ENCODE measurements at regions not wholly inside any gene's neighbourhood (a gene's known extent, or its start where the extent isn't known, plus 50 kb on each side); places are given as distances from the start of the nearest gene placed in this dataset.

DNA sequence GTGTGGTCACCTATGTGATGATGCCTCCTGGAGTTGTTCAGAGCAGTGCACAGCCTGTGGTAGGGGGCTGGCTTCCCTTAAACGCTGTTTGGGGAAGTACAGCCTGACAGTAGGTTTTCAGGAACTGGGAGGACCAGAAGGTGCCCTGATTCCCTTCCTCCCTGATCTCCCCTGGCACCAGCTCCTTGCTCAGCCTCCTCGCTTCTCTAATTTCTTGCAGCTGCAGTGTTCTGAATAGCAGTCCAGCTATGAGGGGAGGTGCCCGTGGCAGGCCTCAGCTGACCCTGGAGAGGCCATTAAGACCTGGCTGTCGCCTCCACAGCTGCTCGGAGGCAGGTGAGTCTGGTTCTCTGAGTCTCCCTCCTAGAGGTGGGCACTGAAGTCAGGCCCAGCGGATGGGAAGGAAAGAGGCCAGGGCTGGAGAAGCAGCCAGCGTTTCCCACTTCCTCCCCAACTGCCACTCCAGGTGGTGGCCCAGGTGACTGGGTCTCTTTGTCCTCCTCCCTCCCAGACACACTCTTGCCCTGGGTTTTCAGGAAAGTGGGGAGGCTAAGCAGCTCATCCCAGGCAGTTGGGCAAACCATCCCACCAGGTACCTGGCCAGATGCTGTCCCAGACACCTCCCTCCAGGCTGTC lies 52.0 kb upstream of the RPL11 start:
- DNase-seq (ENCODE audit: low read depth in 2 of 2), result no peak

DNA sequence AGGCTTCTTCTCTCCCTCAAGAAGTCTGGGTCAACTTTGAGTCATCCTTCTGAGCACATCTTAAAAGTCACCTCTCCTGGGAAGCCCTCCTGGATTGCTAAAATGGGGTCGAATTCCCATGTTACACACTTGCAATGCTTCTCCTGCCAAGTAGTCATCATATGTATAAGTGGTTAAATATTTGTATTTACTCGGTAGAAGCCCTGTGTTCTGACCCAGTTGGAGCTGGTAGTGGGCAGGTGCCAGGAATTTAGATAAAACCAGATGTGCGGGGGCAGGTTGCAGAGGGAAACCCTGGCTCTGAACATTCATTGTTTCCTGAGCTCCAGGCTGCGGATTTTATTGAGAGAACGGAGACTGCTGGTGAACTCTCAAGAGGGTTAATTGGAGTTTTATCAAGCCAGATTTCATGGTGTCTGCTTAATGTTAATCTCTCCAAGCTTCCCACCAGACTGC lies 52.8 kb upstream of the RPL11 start:
- no peak for DNase-seq (ENCODE audit: low read depth in 2 of 2)

DNA sequence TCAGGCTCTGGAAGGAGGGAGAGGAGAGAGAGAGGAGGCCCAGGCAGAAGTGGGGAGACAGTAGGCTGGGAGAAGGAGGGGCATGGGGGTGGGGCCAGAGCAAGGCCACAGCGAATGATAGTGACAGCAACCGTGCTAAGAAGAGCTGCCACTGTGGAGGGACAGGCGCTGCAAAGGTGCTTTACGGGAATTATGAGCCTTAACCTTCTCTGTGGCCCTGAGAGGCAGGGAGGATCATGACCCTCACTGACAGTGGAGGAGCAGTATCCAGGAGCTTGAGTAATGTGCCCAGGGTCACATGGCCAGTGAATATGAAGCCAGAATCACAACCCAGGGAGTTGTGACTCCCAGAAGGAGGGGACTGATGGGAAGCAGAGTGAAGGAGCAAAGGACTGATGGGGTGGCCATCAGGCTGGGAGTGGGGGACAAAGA lies 53.4 kb upstream of the RPL11 start:
- no peak for DNase-seq (ENCODE audit: low read depth in 2 of 2)

DNA sequence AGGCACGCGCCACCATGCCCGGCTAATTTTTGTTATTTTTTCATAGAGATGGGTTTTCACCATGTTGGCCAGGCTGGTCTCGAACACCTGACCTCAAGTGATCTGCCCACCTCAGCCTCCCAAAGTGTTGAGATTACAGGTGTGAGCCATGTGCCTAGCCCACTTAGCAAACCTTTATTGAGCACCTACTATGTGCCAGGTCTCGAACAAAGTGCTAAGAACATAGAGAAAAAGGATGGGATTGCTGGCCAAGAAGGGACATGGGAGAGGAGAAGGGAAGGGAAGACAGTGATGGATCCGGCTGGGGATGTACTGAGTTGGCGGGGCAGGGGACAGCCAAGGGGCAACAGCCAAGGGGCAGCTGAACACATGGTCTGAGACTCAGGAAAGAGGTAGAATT lies 55.6 kb upstream of the RPL11 start:
- DNase-seq (ENCODE audit: low read depth in 2 of 2), result no peak

DNA sequence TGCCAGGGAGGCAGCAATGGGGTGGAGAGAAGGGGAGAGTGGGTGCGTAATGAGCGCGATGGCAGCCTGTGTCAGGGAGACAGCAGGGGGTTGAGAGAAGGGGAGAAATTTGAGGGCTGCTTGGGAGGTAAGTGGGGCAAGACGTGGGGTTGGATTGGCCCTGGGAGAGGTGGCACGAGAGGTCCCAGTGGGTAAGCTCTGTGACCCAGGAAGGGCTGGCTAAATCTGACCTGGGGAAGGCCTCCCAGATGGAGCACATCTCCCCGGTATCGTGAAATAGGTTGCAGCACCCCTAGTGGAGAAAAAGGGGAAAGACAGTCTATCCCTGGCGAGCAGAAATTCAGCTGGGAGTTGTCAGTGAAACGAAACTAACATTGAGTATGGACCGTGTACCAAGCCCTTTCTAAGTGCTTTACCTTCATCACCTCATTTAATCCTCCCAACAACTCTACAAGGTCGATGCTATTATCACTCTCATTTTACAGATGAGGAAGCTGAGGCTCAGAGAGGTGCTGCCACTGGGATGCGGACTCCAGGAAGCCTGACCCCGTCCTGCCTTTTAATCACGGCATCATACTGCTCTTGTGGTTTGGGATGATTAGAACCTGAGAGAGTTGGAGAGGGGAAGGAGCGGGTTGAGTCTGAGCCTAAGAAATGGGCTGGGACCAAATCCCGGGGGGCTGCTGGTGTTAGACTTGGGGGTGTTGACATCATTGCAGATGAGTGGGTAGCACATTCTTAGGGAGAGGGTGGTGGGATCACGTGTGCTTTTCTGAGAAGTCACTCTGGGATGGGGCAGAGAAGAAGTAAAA lies 56.6 kb upstream of the RPL11 start:
- peak in 1 of 2 donors; percentile 17 for DNase-seq (ENCODE audit: low read depth in 2 of 2)

DNA sequence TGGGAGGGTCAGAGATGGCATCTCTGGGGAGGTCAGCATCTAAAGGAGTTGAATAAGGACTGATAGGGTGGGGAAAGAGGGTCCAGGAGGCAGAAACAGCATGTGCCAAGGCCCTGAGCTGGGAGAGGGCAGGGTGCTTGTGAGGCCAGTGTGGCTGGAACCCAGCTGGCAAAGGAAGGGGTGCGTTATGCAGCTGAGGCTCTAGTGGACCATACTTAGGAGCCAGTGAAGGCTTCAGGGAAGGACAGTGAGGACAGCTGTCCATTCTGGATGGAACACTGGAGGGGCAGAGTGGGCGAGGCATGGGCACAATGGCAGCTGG lies 57.1 kb upstream of the RPL11 start:
- DNase-seq (ENCODE audit: low read depth in 2 of 2), result no peak

DNA sequence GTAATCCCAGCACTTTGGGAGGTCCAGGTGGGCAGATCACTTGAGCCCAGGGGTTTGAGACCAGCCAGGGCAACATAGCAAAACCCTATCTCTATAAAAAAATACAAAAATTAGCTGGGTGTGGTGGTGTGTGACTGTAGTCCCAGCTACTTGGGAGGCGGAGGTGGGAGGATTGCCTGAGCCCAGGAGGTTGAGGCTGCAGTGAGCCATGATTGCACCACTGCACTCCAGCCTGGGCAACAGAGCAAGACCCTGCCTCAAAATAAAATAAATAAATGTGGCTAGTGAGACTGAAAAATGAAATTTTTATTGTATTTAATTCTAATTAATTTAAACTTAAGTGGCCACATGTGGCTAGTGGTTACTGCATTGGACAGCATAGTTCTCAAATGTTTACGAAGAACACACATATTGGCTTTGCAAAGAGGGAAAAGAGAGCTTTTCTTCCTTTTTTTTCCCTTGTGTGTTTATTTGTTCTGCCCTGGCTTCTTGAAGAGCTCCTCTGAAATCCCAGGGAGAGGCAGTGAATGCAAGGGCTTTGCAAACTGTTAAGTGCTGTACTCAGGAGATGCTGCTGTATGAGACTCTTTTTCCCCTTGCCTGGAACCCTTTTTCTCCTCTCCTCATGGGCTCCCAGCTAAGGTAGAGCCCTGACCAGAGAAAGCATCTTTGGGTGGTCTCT lies 59.0 kb upstream of the RPL11 start:
- no peak for DNase-seq (ENCODE audit: low read depth in 2 of 2)

DNA sequence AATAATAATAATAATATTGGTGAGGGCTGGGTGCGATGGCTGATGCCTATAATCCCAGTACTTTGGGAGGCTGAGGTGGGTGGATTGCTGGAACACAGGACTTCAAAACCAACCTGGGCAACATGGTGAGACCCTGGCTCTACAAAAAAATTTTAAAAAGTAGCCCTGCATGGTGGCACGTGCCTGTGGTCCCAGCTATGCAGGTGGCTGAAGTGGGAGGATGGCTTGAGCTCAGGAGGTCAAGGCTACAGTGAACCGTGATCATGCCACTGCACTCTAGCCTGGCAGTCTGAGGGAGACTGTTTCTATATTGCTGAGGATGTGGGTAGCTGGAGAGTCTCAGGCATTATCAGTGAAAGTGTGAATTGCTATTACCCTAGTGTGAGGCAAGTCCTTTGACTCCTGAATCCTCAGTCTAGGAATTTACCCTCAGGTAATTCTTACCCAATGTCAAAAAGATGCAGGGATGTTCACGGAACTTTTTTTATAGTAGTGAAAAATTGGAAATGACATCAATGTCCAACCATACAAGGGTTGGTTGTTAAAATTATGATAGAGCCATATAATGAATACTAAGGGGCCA lies 61.8 kb upstream of the RPL11 start:
- no peak for DNase-seq (ENCODE audit: low read depth in 2 of 2)

DNA sequence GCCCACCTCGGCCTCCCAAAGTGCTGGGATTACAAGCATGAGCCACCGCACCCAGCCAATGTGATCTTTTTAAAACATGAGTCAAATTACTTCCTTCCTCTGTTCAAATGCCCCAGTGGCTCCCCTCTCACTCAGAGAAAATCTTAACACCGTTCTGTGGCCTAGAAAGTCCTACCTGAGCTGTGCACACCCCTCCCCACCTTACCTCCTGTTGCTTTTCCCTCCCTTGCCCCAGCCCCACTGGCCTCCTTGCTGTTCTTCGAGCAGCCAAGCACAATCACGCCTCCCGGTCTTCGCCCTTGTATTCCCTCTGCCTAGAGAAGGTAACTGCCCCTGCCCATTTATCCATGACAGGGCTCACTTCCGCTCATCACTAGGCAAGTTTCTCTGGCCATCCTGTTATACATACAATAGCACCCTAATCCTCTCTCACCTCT lies 62.6 kb upstream of the RPL11 start:
- DNase-seq (ENCODE audit: low read depth in 2 of 2), result no peak

DNA sequence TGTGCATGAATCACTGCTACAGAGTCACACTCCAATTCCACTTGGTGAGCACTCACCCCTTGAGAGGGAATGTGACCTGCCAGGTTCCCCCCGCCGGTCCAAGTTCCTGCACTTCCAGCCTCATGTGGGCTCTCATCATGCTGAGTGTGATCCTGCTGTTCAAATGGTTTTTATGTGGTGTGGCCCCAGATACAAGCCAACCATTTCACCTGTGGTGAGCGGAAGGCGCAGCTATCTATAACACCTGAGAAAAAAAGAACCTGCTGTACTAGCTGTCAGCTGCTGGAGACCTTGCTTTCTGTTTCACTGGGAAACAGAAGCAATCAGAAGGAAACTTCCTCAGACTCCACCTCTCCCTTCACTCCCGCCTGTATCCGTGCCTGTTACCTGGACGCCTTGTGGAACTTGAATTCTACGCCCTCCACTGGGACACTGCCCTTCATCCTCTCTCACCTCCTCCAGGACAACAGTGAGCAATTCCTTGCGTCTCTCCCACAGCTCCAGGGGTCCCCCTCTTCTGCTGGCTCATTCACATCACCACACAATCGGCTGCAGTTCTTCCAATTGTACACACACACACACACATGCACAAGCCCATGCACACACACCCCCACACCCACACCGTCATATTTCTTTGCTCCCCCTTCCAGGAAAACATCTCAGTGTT lies 64.4 kb upstream of the RPL11 start:
- no peak for DNase-seq (ENCODE audit: low read depth in 2 of 2)

DNA sequence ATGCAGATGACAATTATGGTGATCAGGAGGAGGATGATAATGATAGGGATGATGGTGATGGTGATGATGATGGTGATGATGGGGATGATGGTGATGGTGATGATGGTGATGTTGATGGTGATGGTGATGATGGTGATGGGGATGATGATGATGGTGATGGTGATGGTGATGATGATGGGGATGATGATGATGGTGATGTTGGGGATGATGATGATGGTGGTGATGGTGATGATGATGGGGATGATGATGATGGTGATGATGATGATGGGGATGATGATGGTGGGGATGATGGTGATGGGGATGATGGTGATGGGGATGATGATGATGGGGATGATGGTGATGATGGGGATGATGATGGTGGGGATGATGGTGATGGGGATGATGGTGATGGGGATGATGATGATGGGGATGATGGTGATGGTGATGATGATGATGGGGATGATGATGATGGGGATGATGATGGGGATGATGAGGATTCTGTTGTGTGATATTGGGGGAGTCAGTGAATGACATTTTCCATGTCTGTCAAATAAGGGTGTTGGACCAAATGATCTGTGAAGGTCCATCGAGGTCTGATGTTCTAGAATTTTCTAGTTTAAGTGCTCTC lies 65.6 kb upstream of the RPL11 start:
- DNase-seq (ENCODE audit: low read depth in 2 of 2), result no peak

DNA sequence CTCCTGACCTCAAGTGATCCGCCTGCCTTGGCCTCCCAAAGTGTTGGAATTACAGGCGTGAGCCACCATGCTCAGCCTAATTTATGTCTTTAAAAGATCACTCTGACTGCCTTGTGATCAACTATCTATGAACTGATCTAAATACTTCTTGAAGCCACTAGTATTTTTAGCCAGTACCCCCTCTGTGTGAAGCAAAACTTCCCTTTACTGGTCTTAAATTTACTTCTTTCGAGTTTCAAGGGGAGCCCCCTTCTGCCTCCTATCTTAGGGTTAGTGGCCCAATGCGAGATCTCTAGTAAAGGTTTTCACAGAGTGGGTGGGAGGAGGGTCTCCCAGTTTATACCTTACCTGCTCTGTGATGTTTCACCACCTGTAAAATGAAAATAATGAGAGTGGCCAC lies 66.1 kb upstream of the RPL11 start:
- no peak for DNase-seq (ENCODE audit: low read depth in 2 of 2)

DNA sequence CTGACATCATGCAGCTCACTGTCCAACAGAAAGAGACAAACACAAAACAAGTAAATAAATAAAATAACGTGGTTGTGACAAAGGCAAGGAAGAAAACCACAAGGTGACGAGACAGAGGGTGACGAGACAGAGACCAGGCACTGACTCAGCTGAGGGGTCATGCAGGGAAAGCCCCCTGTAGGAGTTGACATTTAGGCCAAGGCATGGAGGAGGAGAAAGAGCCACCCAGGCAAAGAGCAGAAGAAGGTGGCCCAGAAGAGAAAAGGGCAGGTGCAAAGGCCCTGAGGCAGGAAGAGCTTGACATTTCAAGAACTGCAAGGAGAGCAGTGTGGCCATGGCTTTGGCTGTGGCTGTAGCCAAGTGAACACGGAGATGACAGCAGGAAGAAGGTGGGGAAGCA lies 65.1 kb upstream of the ID3 start:
- no peak for DNase-seq (ENCODE audit: low read depth in 2 of 2)

DNA sequence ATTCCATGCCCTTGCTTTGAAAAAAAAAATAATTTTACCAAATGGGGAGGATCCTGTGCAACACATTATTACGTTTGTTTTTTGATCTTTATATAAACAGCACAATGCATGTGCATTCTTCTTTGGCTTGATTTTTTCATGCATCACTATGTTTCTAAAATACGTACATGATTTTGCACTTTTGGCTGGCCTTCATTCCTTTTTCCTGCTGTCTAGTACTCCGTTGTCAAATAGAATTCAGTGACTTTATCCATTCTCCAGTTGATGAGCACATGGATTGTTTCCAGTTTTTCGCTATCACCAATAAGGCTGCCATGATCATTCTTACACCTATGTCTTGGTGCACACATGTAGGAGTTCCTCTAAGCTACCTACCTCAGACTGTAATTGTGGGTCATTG lies 63.0 kb upstream of the ID3 start:
- DNase-seq (ENCODE audit: low read depth in 2 of 2), result no peak

DNA sequence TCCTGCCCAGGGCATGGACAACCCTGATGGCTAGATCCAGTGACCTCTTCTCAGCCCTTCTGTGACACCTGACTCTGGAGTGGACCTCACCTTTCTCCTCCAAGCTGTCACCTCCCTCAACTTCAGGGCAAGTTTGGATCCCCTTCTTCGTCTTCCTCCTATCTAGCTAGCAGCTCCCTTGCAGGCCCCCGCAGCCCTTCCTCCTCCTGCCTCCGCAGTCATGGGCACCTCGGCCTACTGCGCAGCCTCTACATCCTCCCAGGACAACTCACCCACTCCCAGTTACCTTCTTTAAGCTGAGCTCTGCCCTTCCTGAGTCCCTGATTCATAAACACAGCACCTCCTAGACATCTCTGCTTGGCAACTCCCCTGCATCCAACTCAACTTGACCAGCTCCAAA lies 61.3 kb upstream of the ID3 start:
- no peak for DNase-seq (ENCODE audit: low read depth in 2 of 2)

DNA sequence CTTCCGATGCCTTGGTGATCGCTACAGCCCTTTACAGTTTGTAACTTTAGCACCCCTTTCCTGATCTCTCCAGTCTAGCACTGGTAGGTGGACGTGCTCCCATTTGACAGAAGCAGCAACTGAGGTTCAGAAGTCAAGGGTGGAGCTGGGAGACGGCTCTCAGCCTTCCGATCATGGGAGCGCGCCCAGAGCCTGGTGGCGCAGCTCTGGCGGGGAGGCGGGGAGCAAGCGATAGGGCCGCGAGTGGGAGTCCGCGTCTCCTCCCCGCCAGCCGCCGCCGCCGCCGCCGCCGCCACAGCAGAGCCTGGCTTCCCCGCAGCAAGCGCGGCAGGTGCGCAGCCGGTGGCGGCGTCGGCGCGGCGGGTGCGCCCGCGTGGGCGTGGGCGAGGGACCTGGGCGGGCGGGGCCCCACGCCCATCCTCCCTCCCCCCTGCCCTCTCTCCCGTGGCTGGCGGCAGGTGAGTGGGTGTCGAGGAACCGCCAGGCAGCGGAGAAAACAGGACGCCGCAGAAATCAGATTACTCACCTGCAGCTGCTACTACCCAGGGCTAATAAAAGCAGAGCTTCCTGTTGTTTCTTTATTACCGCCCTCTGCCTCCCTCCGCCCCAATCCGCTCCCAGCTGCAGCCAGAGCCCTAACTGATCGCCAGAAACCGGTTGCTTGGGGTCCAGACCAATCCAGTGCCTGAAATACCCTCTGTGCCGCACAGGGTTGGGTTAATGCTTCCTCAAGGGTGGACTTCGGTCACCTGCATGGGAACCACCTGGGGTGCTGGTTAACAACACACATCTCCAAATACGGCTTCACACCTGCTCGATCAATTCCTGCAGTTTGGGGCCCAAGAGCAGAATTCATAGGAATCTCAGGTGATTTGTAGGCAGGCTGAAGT lies 60.2 kb upstream of the ID3 start:
- DNase-seq (ENCODE audit: low read depth in 2 of 2), result peak; percentile 58 to 73

DNA sequence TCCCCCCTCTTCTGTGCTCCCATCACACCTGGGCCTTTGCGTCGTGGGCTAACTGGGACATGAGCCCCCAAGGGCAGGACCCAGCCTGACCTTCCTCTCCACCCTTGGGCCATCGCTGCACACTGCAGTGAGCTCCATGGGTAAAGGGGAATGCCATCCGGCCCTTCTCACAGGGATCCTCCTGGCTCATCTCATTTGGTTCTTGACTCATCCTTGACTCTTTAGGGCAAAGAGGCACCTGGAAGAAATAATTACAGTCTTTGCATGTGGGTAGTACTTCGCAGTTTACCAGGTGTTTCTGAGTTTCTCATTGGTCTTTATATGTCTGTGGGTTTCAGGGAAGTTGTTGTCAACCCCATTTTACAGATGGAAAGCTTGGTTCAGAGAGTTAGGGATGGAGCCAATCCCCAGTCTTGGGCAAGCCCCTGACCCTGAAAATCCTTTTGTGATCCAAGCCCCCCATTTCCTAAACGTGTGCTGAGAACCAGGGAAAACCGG lies 59.3 kb upstream of the ID3 start:
- DNase-seq (ENCODE audit: low read depth in 2 of 2), result no peak

DNA sequence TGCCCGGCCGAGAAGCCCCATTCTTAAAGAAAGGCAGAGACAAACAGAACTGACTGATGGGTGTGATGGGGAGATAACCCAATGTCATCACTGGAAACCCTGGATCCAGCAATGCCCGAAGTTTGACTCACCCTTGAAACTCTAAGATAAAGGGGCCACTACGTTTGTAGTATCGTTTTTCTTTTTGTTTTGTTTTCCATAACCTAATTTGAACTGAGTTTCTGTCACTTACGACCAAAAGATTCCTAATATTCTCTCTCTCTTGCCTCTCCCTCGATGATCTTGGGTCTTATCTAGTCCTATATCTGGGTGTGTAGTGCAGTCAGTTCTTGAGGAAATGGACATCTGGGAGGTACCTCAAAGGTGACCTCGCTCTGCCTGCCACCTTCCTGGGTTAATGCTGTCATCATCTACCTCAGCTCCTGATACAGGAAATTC lies 57.8 kb upstream of the ID3 start:
- no peak for DNase-seq (ENCODE audit: low read depth in 2 of 2)

DNA sequence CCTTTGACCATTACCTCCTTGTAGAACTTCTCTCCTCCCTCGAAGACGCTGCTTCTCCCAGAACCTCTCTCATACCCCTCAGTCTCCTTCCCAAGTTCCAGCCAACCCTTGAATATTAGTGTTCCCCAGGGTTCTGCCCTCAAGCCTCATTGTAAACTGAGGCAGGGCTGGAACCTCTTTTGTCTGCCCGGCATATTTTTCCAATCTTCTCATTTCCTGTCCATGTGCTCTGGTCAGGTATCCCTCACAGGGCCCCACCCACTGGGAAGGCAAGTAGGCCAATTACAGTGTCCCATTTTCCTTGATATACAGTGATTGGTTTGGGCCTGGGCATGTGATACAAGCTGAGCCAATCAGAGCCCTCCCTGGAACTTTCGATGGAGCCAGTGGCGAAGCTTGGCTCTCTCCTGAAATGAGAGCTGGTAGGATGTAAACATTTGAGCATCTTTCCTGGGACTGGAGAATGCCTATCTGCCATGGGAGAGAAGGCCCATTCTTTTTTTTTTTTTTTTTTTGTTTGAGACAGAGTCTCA lies 57.1 kb upstream of the ID3 start:
- DNase-seq (ENCODE audit: low read depth in 2 of 2), result no peak

DNA sequence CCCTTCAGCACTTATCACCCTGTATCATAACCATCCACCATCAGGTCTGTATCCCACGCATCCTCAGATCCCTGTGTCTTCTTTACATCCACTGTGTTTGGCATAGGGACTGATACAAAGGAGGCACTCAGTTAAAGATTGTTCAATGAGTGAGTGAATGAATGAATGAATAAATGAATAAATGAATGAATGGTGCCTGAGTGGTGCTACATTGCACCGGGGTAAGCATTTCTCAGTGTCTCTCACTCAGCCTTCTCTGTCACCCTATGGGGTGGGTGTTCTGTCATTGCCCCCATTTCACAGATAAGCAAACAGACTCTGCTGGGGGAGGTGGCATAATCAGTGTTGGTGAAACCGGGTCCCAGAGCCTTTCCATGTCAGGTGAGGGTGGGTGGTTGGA lies 56.6 kb upstream of the ID3 start:
- DNase-seq (ENCODE audit: low read depth in 2 of 2), result no peak
